HUDEP-2 (cell line): ENCODE measurements at regions not wholly inside any gene's neighbourhood (a gene's known extent, or its start where the extent isn't known, plus 50 kb on each side); places are given as distances from the start of the nearest gene placed in this dataset.
A peak's percentile ranks its signal among the peaks of the same experiment; 100 is the strongest.
"Not testable (repeated sequence)": the region's sequence is repeated elsewhere in the genome, so short reads cannot be mapped to it uniquely, and the experiment has no call there.

Experiments
- DNase-seq, 76 experiments: peaks; one replicate each; lab custom pipeline; 2025; ENCODE audit not compliant: unreplicated experiment in 76 of 76; lab: John Stamatoyannopoulos, UW

DNA sequence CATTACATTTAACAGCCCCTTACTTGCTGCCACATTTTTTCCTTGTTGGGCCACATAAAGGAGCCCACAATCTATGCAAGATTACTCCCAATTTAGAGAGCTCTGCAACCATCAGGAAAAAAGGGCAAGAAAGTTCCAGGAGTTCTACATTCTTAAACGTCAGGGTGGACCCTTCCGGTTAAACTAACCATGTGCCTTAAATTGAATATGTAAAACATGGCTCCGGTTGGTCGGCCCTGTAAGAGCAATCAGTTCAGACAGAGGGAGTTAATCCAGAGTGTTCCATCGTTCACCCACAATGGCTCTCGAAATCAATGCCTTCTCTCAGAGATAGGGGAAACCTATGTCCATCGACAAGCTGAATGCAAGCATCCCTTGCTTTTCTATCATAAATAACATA, 253.7 kb upstream of the PFKP start:
- no peak for DNase-seq

DNA sequence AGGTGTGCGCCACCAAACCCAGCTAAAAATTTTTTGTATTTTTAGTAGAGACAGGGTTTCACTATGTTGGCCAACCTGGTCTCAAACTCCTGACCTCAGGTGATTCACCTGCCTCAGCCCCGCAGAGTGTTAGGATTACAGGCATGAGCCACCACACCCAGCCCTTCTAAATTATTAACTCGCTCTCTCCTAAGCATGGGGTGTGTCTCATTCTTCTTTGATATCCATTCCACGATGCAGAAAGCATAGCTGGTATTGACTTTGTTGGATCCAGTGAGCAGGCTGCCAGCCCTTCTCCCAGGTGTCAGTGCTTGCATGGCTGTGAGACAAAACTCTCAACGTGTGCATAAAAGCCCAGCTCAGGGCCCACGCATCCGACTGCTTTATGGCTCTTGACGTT, 254.1 kb upstream of the PFKP start:
- DNase-seq = no peak

DNA sequence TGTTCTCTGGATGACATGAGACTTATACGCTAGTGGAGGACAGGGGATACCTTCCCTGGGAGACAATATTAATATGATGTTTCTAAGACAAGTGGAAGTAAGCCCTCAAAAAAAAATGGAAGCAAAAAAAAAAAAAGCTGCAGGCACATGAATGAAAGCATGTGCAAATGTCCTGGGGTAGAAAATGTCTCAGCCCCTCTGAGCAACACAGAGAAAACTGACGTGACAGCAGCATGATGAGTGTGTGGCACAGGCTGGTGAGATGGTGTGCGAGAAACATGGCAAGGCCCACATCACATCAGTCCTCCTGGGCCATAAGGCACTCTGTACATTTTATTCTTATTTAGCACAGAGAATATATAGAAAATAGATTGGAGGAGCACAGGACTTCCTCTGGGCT, 254.7 kb upstream of the PFKP start:
- DNase-seq = no peak

DNA sequence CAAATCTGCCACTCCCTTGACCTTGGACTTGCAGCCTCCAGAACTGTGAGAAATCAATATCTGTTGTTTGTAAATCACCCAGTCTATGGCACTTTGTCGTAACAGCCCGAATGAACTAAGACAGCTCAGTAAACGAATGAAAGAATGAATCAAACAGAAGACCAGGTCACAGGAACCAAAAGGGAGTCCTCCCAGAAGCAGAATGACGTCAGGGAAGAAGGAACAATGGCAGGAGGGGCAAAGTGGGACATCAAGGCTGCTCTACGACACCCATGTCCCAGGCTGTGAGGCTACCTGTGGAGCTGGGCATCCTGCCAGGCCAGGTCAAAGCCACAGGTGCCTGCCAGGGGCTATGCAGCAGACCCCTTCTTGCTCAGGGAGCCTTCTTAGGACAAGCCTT, 267.2 kb upstream of the PFKP start:
- no peak for DNase-seq

GRCh38 chr10:2798336-2799022, 268.9 kb upstream of the PFKP start:
- no peak for DNase-seq

DNA sequence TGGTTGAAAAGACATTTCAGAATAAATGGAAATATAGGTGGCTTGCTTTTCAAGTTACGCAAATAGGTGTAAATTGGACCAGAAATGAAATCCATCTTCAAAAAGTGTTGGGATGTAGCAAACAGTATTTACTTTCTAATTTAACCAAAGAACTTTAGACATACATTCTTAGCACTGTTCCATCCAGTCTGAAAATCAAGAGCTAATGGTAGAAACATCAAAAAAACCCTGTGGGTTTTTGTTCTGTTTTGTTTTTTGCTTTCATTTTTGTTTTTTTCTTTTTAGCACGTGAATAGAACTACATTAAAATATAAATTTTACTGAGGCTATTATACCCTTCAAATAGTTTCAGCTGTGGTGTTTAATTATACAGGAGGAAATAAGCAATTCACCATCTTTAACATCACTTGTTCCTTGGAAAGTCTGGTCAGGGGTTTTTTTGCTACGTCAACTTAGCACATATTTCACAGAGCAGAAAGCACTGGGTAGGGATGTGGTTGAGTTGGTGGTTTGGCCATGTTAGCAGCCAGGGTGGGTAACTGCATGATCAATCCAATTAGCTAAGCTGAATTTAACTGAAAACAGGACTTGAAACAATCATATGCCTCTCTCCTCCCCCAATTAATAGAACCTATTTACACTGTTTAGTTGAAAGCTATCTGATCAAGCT, 275.4 kb upstream of the PFKP start:
- no peak for DNase-seq

- no peak for DNase-seq
Observed at GRCh38 chr10:2790396-2791188, 276.8 kb upstream of the PFKP start.

DNA sequence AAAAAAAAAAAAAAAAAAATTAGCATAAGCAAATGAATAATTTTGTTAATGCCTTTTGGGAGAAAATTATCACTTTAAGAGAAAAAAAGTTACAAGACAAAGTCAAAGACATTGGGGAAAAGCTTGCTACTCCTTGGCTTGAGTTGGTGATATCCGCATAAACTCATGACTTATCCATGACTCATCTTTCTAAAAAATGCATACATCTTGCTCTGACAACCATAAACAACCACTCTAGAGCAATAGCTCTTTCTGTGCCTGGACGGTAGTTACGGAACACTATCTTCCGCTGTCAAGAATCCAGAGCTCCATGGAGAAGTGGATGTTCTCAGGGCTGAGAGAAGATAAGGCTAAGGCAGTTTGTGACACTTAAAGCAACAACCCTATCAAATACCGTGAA, 281.1 kb upstream of the PFKP start:
- no peak for DNase-seq

- DNase-seq = no peak
Observed at GRCh38 chr10:2784766-2785165, 282.6 kb upstream of the PFKP start.

DNA sequence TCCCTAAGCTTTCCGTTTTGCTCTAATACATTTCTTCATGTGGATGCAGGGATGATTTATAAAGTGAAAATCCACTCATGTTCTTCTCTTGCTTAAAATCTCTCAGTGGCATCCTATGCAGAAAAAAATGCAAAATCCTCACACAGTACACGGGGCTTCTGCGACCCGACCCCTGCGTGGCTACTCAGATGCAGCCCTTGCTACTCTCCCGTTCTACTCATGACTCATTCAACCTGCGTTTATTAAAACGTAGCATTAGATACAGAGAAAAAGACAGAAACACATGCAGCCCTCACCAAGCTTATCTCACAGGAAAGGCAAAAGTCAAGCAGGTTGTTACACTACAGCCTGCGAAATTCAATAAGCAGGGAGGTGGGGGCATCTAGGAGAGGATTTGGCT, 284.4 kb upstream of the PFKP start:
- no peak for DNase-seq

DNA sequence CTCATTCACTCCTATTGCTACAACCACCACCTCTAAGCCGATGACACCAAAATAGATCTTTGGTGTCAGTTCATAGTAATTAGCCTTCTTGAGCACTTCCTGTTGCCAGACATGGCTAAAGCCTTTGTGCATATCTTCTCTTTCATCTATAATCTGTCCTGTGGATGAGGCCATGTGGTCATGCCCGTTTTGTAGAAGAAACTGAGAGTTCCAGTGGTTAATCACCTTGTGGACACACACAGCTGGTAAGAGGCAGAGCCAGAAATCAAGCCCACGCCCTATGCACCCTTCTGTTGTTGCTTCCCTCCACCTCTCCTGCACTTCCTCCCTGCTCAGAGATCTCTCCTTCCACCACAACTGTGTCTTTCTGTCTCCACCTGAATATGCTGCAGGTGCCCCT, 285.1 kb upstream of the PFKP start:
- peak in 11 of 76 experiments; percentile 1 to 29 (median 7) for DNase-seq

DNA sequence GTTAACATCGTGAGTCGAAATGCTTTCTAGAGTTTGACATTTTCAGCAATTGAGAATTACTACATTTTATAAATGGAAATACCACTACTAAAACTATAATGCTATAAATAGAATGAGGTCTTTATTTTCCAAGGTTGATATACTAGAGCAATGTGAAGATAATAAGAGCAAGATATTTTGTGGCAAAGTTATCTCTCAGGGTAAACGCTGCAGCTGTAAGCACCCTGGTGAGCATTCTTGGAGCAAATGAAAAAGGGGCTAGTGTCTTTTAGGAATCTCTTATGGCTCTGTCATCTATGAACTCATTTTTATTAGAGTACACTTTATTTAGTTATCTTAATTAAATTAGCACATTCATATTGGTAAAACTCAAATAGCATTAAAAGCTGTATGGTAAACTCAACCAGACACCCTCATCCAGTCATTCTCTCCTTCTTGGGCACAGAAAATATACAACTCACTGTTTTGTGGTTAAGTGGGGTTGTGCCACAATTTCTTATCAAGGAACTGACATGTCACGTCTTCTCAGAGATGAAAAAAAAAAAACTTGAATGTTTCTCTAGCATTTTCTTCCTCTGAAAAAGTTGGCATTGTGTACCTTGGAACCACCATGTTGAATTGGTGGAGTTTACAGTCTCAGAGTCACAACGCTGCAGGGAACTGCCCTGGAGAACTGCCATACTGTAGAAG, 289.5 kb upstream of the PFKP start:
- DNase-seq = peak in 27 of 76 experiments; percentile 1 to 64 (median 28)

DNA sequence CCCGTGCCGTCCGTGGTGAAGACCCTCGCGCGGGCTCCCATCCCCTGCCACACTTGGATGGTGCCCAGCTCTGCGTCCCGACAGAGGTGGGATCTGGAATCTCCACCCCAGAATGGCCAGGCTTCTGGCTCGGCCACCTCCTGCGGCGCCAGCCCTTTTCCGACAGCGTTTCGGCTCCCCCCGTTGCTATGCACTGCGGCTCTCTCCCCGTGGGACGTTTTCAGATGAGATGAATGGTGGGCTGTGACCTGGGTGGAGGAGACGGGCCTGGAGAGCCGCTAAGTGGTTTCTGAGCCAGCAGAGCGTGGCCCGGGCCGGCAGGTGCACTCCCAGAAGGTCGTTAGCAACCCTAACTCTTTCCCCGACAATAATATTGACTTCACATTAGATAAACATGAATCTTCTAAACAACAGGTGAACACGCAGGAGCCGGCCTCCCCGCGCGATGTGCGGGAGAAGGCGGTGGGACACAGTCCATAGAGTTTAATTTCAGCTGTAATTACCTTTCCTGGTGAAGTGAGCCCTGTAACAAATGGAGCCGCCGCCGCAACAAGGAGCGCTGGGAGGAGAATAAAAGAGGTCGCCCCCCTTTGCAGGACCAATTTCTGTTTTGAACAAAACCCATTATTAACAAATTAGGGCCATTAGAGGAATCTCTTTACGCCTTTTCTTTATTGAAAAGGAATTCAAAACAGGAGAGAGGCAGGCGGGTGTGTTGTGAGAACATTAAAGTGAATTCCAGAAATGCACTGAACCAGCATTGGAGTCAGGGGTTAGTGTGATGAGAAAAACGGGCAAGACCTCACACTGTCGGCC, 294.3 kb upstream of the PFKP start:
- DNase-seq = no peak

DNA sequence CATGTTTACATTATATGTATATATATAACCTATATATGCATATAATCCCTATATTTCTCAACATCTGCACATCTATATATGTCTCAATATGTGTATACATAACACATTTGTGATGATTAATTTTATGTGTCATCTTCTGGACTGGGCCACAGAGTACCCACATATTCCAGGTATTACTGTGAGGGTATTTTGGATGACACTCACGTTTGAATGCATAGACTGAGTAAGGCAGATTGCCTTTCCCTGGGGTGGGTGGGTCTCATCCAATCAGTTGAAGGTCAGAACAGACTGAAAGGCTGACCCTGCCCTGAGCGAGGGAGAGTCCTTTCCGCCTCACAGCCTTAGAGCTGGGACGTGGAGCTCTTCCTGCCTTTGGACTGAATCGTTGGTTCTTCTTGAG, 295.2 kb upstream of the PFKP start:
- DNase-seq = no peak

DNA sequence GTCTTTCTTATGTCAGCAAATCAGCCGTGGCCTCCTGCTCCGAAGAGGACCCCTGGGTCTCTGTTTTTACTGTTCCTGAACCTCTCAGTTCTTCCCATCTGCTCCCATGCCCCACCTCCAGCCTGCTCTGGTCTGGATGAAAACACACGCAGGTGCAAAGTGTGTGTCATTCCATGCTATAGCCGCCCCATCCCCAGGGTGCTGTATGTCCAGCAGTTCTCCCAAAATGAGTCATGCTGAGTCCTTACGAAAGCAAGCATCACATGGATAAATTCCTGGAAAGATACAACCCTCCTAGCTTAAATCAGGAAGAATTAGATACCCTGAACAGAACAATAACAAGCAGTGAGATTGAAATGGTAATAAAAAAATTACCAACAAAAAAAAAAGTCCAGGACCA, 300.1 kb upstream of the PFKP start:
- not testable (repeated sequence) for DNase-seq

GRCh38 chr10:2761971-2762370, 305.4 kb upstream of the PFKP start:
- DNase-seq = no peak

- DNase-seq = no peak
Observed at GRCh38 chr10:2761311-2761710, 306.0 kb upstream of the PFKP start.

DNA sequence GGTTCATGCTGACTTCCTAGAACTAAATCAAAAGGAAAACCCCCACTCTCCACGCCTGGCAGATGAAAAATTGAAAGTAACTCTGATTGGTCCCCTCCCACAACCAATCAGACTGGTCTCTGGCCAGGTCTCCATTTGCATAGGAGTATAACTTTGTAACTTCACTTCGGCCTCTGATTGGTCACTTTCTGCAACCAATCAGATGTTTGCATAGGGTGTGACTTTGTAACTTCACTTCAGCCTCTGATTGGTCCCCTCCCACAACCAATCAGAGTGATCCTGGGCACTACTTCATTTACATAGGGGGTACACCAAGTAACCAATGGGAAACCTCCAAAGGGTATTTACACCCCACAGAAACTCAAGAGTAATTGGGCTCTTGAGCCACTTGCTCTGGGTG, 306.6 kb upstream of the PFKP start:
- no peak for DNase-seq

GRCh38 chr10:2759233-2759632, 308.1 kb upstream of the PFKP start:
- DNase-seq = no peak

GRCh38 chr10:2754943-2755342, 312.4 kb upstream of the PFKP start:
- no peak for DNase-seq
